NCI-H510A treated with DMSO at 0.1 percent for 48 hours (cell line): ENCODE measurements at regions not wholly inside any gene's neighbourhood (a gene's known extent, or its start where the extent isn't known, plus 50 kb on each side); places are given as distances from the start of the nearest gene placed in this dataset.
"Not testable (repeated sequence)": the region's sequence is repeated elsewhere in the genome, so short reads cannot be mapped to it uniquely, and the experiment has no call there.

Experiments used
- DNase-seq: peaks from one replicate; lab custom pipeline; 2025; lab: John Stamatoyannopoulos, UW

GRCh38 chr1:55463814-55464475 lies 248.8 kb upstream of the USP24 start:
- DNase-seq = no peak

GRCh38 chr1:55457874-55458273 lies 242.7 kb upstream of the USP24 start:
- no peak for DNase-seq

GRCh38 chr1:55456971-55457370 lies 241.8 kb upstream of the USP24 start:
- no peak for DNase-seq

- DNase-seq = no peak
These were observed 233.1 kb upstream of the USP24 start for GRCh38 chr1:55448261-55448660.

GRCh38 chr1:55447488-55447887 lies 232.3 kb upstream of the USP24 start:
- DNase-seq = peak; percentile 17

- no peak for DNase-seq
These were observed 231.2 kb upstream of the USP24 start for GRCh38 chr1:55446351-55446750.

GRCh38 chr1:55445416-55445815 lies 230.3 kb upstream of the USP24 start:
- DNase-seq = no peak

- DNase-seq = no peak
These were observed 229.5 kb upstream of the USP24 start for GRCh38 chr1:55444667-55445066.

- DNase-seq = peak; percentile 65
These were observed 228.2 kb upstream of the USP24 start for GRCh38 chr1:55443175-55443915.

GRCh38 chr1:55441489-55441888 lies 226.3 kb upstream of the USP24 start:
- no peak for DNase-seq

- DNase-seq = no peak
These were observed 222.5 kb upstream of the USP24 start for GRCh38 chr1:55437692-55438091.

- not testable (repeated sequence) for DNase-seq
These were observed 215.6 kb upstream of the USP24 start for GRCh38 chr1:55430720-55431119.

- not testable (repeated sequence) for DNase-seq
These were observed 215.0 kb upstream of the USP24 start for GRCh38 chr1:55430206-55430605.

- no peak for DNase-seq
These were observed 214.1 kb upstream of the USP24 start for GRCh38 chr1:55428944-55429931.

GRCh38 chr1:55428231-55428630 lies 213.1 kb upstream of the USP24 start:
- DNase-seq = no peak

- no peak for DNase-seq
These were observed 212.4 kb upstream of the USP24 start for GRCh38 chr1:55427606-55428005.

- DNase-seq = no peak
These were observed 211.5 kb upstream of the USP24 start for GRCh38 chr1:55426619-55427018.

GRCh38 chr1:55426156-55426555 lies 211.0 kb upstream of the USP24 start:
- no peak for DNase-seq

GRCh38 chr1:55425310-55425930 lies 210.3 kb upstream of the USP24 start:
- DNase-seq = no peak

GRCh38 chr1:55423376-55423775 lies 208.2 kb upstream of the USP24 start:
- peak; percentile 37 for DNase-seq

GRCh38 chr1:55420929-55421716 lies 206.0 kb upstream of the USP24 start:
- no peak for DNase-seq
